Muscle layer of colon (tissue), 2 donors: ENCODE measurements at regions not wholly inside any gene's neighbourhood (a gene's known extent, or its start where the extent isn't known, plus 50 kb on each side); places are given as distances from the start of the nearest gene placed in this dataset.
"Not testable (repeated sequence)": the region's sequence is repeated elsewhere in the genome, so short reads cannot be mapped to it uniquely, and the experiment has no call there.

Experiments used
- H3K27ac ChIP-seq: one replicate; pipeline ENCODE4 v1.7.0; 2013; ENCODE audit warnings: low read depth, mild to moderate bottlenecking, low read length, moderate library complexity
- H3K27me3 ChIP-seq, 2 donors: one replicate each; pipeline ENCODE4 v1.7.0; 2013; ENCODE audit warnings: low read length in 2 of 2, mild to moderate bottlenecking in 2 of 2; ENCODE audit not compliant: insufficient read depth in 2 of 2, control insufficient read depth in 1 of 2
- H3K36me3 ChIP-seq: one replicate; pipeline ENCODE4 v1.7.0; 2013; ENCODE audit warnings: mild to moderate bottlenecking, low read length; ENCODE audit not compliant: insufficient read depth
- H3K4me1 ChIP-seq: one replicate; pipeline ENCODE4 v1.7.0; 2013; ENCODE audit warnings: mild to moderate bottlenecking, low read length; ENCODE audit not compliant: insufficient read depth
- H3K4me3 ChIP-seq, 2 donors: one replicate each; pipeline ENCODE4 v1.7.0; 2013; ENCODE audit warnings: low read length in 2 of 2, low read depth in 1 of 2, mild to moderate bottlenecking in 1 of 2, moderate library complexity in 1 of 2
- H3K9ac ChIP-seq: one replicate; pipeline ENCODE4 v1.7.0; 2013; ENCODE audit warnings: low read length
- H3K9me3 ChIP-seq: one replicate; pipeline ENCODE4 v1.7.0; 2013; ENCODE audit warnings: mild to moderate bottlenecking, low read length
- donor health status: abdominal sarcoma.
- donor health status: Adenocarcinoma of cecum.

DNA sequence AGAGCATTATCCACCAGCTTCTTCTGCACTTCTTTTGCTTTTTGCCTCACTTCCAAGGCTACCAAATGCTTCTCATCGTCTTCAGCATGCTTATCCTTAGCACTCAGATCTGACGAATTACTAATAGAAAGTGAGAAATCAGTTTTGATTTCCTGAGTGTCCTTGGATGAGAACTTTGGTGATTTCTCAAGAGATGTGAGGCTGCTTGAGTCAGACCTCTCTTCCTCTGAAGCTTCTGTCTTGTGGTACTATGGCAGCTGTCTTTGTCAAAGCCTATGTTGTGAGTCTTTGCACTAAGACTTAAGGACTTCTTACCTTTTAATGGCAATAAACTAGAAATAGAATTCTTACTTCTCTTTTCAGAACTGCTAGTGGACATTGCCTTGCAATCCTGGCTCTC, 169.9 kb downstream of the CPE start:
- no peaks in the 10 kb centered on the region for H3K4me1 ChIP-seq
- H3K27me3 ChIP-seq = no peaks in the 10 kb centered on the region
- no peak overlapping the region for H3K27ac ChIP-seq
- no peaks in the 10 kb centered on the region for H3K9me3 ChIP-seq
- no peak overlapping the region for H3K9ac ChIP-seq
- H3K4me3 ChIP-seq = no peak overlapping the region
- H3K36me3 ChIP-seq = no peaks in the 10 kb centered on the region

DNA sequence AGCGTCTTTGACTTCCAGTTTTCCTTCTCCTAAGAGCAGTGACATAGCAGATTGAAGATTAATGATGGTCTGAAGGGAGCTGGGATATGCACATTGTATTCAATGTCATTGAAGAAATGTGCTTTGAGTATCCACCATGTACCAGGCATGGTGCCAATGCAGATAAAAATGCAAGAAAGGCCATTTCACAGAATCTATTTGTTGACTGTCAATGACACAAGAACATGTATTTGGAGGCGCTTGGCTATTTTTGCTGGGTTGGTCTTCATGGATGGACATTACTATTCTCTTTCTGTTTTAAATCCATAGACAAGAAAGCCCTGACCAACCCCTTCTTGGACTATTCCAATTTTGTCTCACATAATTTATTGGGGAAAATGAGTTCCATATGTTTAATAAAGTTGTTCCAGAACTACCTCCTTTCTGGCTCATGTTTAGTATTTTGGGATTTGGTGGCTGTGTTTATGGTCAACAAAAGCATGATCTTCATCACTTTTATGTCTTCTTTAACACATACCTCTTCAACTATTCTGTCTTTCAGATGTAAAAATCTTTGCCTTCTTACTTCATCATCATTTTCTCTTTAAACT, 174.5 kb downstream of the CPE start:
- Histone ChIP-seq H3K36me3 (no peaks in the 10 kb centered on the region), H3K4me3 (no peak overlapping the region), H3K9ac (no peak overlapping the region), H3K27me3 (no peaks in the 10 kb centered on the region), H3K9me3 (no peaks in the 10 kb centered on the region), H3K27ac (no peak overlapping the region), H3K4me1 (no peaks in the 10 kb centered on the region)

- Histone ChIP-seq H3K27me3 (no peaks in the 10 kb centered on the region), H3K36me3 (no peaks in the 10 kb centered on the region), H3K4me3 (no peak overlapping the region), H3K27ac (no peak overlapping the region), H3K9ac (no peak overlapping the region), H3K9me3 (no peaks in the 10 kb centered on the region), H3K4me1 (no peaks in the 10 kb centered on the region)
These were observed 176.5 kb downstream of the CPE start for GRCh38 chr4:165555302-165555701.

- Histone ChIP-seq H3K9ac (no peak overlapping the region), H3K9me3 (no peaks in the 10 kb centered on the region), H3K4me3 (no peak overlapping the region), H3K36me3 (no peaks in the 10 kb centered on the region), H3K4me1 (no peaks in the 10 kb centered on the region), H3K27me3 (no peaks in the 10 kb centered on the region), H3K27ac (no peak overlapping the region)
These were observed 177.6 kb downstream of the CPE start for GRCh38 chr4:165556383-165556782.

DNA sequence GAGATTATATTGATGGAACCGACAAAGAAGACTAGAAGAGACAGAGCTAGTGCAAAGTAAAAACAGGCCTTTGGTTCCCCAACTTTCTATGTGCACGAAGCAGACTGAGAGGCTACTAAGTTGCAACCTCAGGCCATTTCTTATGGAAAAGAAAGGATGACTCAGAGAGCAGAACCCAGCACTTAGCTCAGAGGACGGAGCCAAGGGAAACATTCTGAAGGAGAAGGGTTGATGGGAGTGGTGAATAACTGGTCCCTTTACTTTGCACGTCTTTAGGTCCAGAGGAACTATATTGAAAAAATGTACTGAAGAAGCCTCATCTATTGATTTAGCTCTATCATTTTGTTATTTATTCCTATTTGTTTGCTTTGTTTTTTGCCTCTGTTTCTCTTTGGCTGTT, 182.1 kb downstream of the CPE start:
- Histone ChIP-seq H3K9me3 (no peaks in the 10 kb centered on the region), H3K9ac (no peak overlapping the region), H3K4me1 (no peaks in the 10 kb centered on the region), H3K4me3 (no peak overlapping the region), H3K27ac (no peak overlapping the region), H3K27me3 (no peaks in the 10 kb centered on the region), H3K36me3 (no peaks in the 10 kb centered on the region)

DNA sequence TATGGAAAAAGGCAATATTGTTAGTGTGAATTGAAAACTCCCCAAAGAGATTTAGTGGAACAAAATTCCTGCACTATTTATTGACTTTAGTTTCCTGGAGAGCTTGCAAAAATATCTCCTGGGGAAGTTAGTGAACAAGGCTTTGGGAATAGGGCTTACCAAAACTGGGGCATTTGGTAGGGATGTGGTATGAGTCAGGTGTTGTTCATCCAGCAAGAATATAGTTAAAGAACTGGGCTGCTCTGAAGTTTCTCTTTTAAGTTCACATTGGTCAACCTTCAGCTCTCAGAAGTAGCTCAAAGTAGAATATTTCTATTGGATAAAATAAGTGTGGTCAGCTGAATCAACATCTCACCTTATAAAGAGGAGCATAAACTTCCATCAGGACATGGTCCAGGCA, 185.0 kb downstream of the CPE start:
- no peak overlapping the region for H3K27ac ChIP-seq
- no peaks in the 10 kb centered on the region for H3K9me3 ChIP-seq
- H3K36me3 ChIP-seq = no peaks in the 10 kb centered on the region
- no peak overlapping the region for H3K4me3 ChIP-seq
- no peaks in the 10 kb centered on the region for H3K4me1 ChIP-seq
- H3K27me3 ChIP-seq = no peaks in the 10 kb centered on the region
- no peak overlapping the region for H3K9ac ChIP-seq

DNA sequence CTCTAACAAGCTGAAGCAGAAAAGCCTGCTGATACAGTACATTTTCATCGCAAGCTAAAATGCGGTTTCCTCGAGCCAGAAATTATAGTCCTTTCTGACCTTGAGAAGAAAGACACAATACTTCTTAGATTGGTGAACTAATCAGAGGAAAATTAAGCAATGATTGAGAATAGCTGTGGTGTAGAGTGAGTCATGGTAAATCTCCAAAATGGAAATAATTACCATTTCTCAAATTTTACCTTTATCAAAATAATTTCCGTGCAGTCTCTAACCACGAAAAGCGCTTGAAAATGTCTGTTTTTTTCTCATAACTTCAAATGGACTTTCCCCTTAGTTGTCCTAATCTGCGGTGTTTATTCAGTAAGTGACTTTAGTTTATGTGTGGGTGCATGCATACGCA, 190.2 kb downstream of the CPE start:
- no peaks in the 10 kb centered on the region for H3K36me3 ChIP-seq
- no peak overlapping the region for H3K4me3 ChIP-seq
- H3K27me3 ChIP-seq = no peaks in the 10 kb centered on the region

DNA sequence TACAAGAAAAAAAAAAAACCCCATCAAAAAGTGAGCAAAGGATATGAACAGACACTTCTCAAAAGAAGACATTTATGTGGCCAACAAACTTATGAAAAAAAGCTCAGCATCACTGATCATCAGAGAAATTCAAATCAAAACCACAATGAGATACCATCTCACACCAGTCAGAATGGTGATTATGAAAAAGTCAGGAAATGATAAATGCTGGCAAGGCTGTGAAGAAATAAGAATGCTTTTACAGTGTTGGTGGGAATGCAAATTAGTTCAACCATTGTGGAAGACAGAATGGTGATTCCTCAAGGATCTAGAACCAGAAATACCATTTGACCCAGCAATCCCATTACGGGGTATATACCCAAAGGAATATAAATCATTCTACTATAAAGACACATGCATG, 192.7 kb downstream of the CPE start:
- not testable (repeated sequence) for H3K27ac ChIP-seq, H3K36me3 ChIP-seq, H3K4me3 ChIP-seq, H3K4me1 ChIP-seq, H3K9ac ChIP-seq, H3K9me3 ChIP-seq, H3K27me3 ChIP-seq

More for the DNA sequence above, 190.2 kb downstream of the CPE start:
- no peak overlapping the region for H3K9ac ChIP-seq
- no peaks in the 10 kb centered on the region for H3K4me1 ChIP-seq
- H3K27ac ChIP-seq = no peak overlapping the region
- H3K9me3 ChIP-seq = no peaks in the 10 kb centered on the region

GRCh38 chr4:165580351-165580905, 201.6 kb downstream of the CPE start:
- Histone ChIP-seq H3K36me3 (no peaks in the 10 kb centered on the region), H3K9me3 (no peaks in the 10 kb centered on the region), H3K27me3 (no peaks in the 10 kb centered on the region), H3K27ac (no peak overlapping the region), H3K4me3 (no peak overlapping the region), H3K9ac (no peak overlapping the region), H3K4me1 (peaks cover 25% of the 10 kb centered on the region)

DNA sequence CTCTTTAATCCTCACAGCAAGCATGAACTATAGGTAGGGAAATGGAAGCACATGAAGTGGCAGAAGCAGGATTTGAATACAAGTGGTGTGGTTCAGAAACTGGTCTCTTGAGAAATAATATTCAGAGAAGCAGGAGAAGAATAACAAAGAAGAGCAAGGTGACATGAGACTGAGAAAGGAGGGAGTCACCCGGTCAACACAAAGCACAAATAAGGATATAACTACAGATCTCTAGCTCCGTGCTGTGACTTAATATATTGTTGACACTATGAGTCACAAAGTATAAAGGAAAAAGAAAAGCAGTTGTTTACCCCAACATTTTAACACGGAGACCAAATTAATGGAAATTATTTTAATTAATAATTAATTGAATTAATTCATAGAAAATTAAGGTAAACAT, 204.5 kb downstream of the CPE start:
- H3K9me3 ChIP-seq = no peaks in the 10 kb centered on the region
- H3K4me1 ChIP-seq = peaks cover 18% of the 10 kb centered on the region
- H3K9ac ChIP-seq = no peak overlapping the region
- H3K27ac ChIP-seq = no peak overlapping the region
- H3K4me3 ChIP-seq = no peak overlapping the region
- no peaks in the 10 kb centered on the region for H3K36me3 ChIP-seq
- no peaks in the 10 kb centered on the region for H3K27me3 ChIP-seq

GRCh38 chr4:165584916-165585315, 206.1 kb downstream of the CPE start:
- H3K9ac ChIP-seq = no peak overlapping the region
- peaks cover 14% of the 10 kb centered on the region for H3K4me1 ChIP-seq
- no peaks in the 10 kb centered on the region for H3K27me3 ChIP-seq
- no peak overlapping the region for H3K27ac ChIP-seq
- no peak overlapping the region for H3K4me3 ChIP-seq
- H3K9me3 ChIP-seq = no peaks in the 10 kb centered on the region
- H3K36me3 ChIP-seq = no peaks in the 10 kb centered on the region

- H3K4me1 ChIP-seq = peaks cover 4% of the 10 kb centered on the region
- H3K9ac ChIP-seq = no peak overlapping the region
- no peaks in the 10 kb centered on the region for H3K36me3 ChIP-seq
- H3K27ac ChIP-seq = no peak overlapping the region
- no peaks in the 10 kb centered on the region for H3K27me3 ChIP-seq
- no peaks in the 10 kb centered on the region for H3K9me3 ChIP-seq
- no peak overlapping the region for H3K4me3 ChIP-seq
These were observed 209.9 kb downstream of the CPE start for GRCh38 chr4:165588534-165589315.
